Activated B cell treated with CpG ODN at 0.5 μM for 24 hours (primary cell): ENCODE measurements at regions not wholly inside any gene's neighbourhood (a gene's known extent, or its start where the extent isn't known, plus 50 kb on each side); places are given as distances from the start of the nearest gene placed in this dataset.

Source experiments
- ATAC-seq: fragments of 200-7000 bp; cut with Tn5 transposase; one replicate; pipeline ENCODE4 v1.10.0; 2021; ENCODE audit warnings: low read depth, mild to moderate bottlenecking, moderate library complexity
- CTCF ChIA-PET: fragments of 350-600 bp; sonication (Branson Sonifier 250); formaldehyde crosslinking; loops from one replicate; lab custom pipeline; 2021; ENCODE audit warnings: antibody characterized with exemption; lab: Charles Lee
- POLR2A ChIA-PET: fragments of 350-600 bp; sonication (Branson Sonifier 250); formaldehyde crosslinking; loops from one replicate; lab custom pipeline; 2021; ENCODE audit warnings: antibody characterized with exemption; lab: Charles Lee
- DNase-seq: peaks from one replicate; pipeline ENCODE4 v3.0.0; 2022
- H3K27ac Mint-ChIP-seq: one replicate; pipeline ENCODE4 v1.8.0; 2020; ENCODE audit warnings: mixed read lengths
- H3K27me3 Mint-ChIP-seq: one replicate; pipeline ENCODE4 v1.8.0; 2021; ENCODE audit warnings: mixed read lengths
- H3K36me3 Mint-ChIP-seq: one replicate; pipeline ENCODE4 v1.8.0; 2021; ENCODE audit warnings: low read depth, mixed read lengths
- H3K4me1 Mint-ChIP-seq: one replicate; pipeline ENCODE4 v1.8.0; 2021; ENCODE audit warnings: mixed read lengths
- H3K4me3 Mint-ChIP-seq: one replicate; pipeline ENCODE4 v1.8.0; 2020; ENCODE audit warnings: mild to moderate bottlenecking, mixed read lengths
- H3K9me3 Mint-ChIP-seq: one replicate; pipeline ENCODE4 v1.8.0; 2020; ENCODE audit warnings: mixed read lengths
- intact Hi-C: fragments of 100-400 bp; cut with micrococcal nuclease; formaldehyde crosslinking; loops from one replicate; pipeline ENCODE4 v1.15.1; 2024
- TF ChIP-seq, protein P1 (sequence below): fragments of 200-600 bp; IDR thresholded peaks from one replicate; pipeline ENCODE4 v1.8.0; 2022; ENCODE audit warnings: antibody characterized with exemption, mild to moderate bottlenecking

DNA sequence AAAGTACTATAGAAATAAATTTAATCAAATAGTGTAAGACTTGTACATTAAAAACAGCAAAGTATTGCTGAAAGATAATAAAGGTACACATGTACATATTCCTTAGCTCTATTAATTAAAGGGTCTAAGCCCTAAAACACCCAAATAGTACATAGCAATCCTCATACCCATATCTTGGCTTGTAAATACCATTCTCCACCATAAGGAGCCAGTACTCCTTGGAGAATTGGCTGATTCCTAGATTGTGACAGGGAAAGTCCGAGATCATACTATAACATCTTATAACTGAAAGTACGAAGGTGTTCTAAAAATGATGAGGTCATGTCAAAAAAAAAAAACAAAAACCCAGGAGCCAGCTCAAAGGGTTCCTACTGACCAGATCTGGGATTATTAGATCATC, 614.6 kb downstream of the SUCLG1 start:
- no peak overlapping the region for H3K4me3 Mint-ChIP-seq
- no peak for ATAC-seq
- no peaks in the 10 kb centered on the region for H3K36me3 Mint-ChIP-seq
- H3K9me3 Mint-ChIP-seq: peaks cover 3% of the 10 kb centered on the region
- H3K4me1 Mint-ChIP-seq: no peaks in the 10 kb centered on the region
- intact Hi-C loops: no loop called here
- ChIA-PET POLR2A (no interaction called here), CTCF (no interaction called here)
- TF ChIP-seq, protein P1, sequence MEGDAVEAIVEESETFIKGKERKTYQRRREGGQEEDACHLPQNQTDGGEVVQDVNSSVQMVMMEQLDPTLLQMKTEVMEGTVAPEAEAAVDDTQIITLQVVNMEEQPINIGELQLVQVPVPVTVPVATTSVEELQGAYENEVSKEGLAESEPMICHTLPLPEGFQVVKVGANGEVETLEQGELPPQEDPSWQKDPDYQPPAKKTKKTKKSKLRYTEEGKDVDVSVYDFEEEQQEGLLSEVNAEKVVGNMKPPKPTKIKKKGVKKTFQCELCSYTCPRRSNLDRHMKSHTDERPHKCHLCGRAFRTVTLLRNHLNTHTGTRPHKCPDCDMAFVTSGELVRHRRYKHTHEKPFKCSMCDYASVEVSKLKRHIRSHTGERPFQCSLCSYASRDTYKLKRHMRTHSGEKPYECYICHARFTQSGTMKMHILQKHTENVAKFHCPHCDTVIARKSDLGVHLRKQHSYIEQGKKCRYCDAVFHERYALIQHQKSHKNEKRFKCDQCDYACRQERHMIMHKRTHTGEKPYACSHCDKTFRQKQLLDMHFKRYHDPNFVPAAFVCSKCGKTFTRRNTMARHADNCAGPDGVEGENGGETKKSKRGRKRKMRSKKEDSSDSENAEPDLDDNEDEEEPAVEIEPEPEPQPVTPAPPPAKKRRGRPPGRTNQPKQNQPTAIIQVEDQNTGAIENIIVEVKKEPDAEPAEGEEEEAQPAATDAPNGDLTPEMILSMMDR: no peak
- H3K27ac Mint-ChIP-seq: no peak overlapping the region
- no peak for DNase-seq
- H3K27me3 Mint-ChIP-seq: no peaks in the 10 kb centered on the region

DNA sequence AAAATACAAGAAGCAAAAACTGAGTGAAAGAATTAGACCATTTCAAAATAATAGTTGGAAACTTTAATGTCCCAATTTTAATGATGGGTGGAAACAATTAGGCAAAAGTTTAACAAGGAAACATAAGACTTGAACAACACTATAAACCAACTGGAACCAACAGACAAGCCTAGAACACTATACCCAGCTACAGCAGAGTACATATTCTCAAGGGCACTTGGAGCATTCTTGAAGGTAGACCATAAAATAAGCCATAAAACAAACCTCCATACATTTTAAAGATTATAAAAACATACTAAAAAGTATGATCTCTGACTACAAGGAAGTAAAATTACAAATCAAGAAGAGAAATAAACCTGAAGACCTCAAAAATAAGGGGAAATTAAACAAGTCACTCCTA, 616.7 kb downstream of the SUCLG1 start:
- no peak for ATAC-seq
- ChIA-PET POLR2A (no interaction called here), CTCF (no interaction called here)
- H3K27me3 Mint-ChIP-seq: no peaks in the 10 kb centered on the region
- no peaks in the 10 kb centered on the region for H3K36me3 Mint-ChIP-seq
- no peaks in the 10 kb centered on the region for H3K9me3 Mint-ChIP-seq
- no peak overlapping the region for H3K4me3 Mint-ChIP-seq
- TF ChIP-seq, protein P1: no peak
- no peak overlapping the region for H3K27ac Mint-ChIP-seq
- no peaks in the 10 kb centered on the region for H3K4me1 Mint-ChIP-seq
- no peak for DNase-seq
- intact Hi-C loops: no loop called here

DNA sequence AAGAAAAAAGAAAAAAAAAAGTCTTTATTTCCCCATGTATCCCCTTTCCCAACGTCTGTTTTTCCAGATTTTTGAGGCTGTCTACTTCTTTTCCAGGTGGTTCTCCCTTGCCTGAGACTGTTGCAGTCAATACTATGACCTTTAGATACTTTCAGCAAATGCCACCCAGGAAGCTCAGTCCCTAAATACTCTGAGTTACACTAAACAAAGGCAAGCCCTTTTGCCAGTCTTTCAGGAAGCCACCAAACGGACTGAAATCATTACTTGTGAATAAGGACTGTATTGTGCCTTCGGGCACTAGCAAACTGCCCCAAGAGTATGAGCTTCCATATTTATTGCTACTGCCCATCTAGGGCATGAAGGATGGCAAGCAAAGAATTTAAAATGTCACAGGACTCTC, 621.3 kb downstream of the SUCLG1 start:
- DNase-seq (no peak), ATAC-seq (no peak)
- Mint-ChIP-seq H3K4me1 (no peaks in the 10 kb centered on the region), H3K4me3 (no peak overlapping the region), H3K36me3 (no peaks in the 10 kb centered on the region), H3K9me3 (no peaks in the 10 kb centered on the region), H3K27ac (no peak overlapping the region), H3K27me3 (no peaks in the 10 kb centered on the region)
- POLR2A ChIA-PET: no interaction called here
- TF ChIP-seq, protein P1: no peak
- CTCF ChIA-PET: no interaction called here
- intact Hi-C loops: no loop called here

DNA sequence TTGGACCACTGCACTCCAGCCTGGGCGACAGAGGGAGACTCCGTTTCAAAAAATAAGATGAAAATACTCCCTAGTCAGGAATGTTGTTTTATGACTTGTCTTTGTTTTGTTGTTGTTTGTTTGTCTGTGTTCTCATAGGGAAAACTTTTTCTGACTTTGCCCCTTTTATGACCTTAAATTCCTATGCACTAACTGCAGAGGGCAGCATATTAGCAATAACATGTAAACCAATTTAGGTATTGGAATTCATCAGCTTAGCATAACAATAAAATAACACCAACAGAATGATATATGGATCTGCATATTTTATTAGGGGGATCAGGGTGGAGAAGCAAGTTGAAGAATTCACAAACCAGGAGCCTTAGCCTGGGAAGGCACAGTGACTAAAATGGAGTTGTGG, 631.5 kb downstream of the SUCLG1 start:
- TF ChIP-seq, protein P1: no peak
- H3K36me3 Mint-ChIP-seq: no peaks in the 10 kb centered on the region
- ChIA-PET POLR2A (no interaction called here), CTCF (no interaction called here)
- no peaks in the 10 kb centered on the region for H3K27me3 Mint-ChIP-seq
- no peak overlapping the region for H3K27ac Mint-ChIP-seq
- no peak overlapping the region for H3K4me3 Mint-ChIP-seq
- H3K9me3 Mint-ChIP-seq: no peaks in the 10 kb centered on the region
- DNase-seq: no peak
- no peaks in the 10 kb centered on the region for H3K4me1 Mint-ChIP-seq
- ATAC-seq: no peak
- intact Hi-C loops: no loop called here

DNA sequence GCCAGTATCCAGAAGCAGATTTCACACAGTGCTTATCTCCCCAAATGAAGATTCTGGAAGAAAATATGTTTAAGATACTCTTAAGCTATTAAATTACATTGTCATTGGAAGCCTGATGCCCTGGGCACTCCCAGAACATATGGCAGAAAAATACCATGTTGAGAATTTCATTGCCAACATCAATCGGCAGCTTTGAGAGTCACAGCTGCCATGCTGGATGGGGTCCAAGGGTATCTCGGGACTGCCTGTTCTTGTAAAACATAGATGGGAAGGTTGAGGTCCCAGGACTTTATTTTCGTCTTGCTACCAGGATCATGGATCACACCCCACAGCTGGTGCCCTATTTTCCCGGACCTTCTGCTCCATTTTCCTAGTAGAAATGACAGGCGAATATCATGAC, 632.5 kb downstream of the SUCLG1 start:
- ATAC-seq (no peak), DNase-seq (no peak)
- no peaks in the 10 kb centered on the region for H3K36me3 Mint-ChIP-seq
- H3K4me1 Mint-ChIP-seq: no peaks in the 10 kb centered on the region
- no peaks in the 10 kb centered on the region for H3K27me3 Mint-ChIP-seq
- no peak overlapping the region for H3K27ac Mint-ChIP-seq
- ChIA-PET POLR2A (no interaction called here), CTCF (no interaction called here)
- H3K4me3 Mint-ChIP-seq: no peak overlapping the region
- TF ChIP-seq, protein P1: no peak
- no peaks in the 10 kb centered on the region for H3K9me3 Mint-ChIP-seq
- intact Hi-C loops: no loop called here
